RPMI7951 (cell line): ENCODE measurements at regions not wholly inside any gene's neighbourhood (a gene's known extent, or its start where the extent isn't known, plus 50 kb on each side); places are given as distances from the start of the nearest gene placed in this dataset.
"Not testable (repeated sequence)": the region's sequence is repeated elsewhere in the genome, so short reads cannot be mapped to it uniquely, and the experiment has no call there.

Experiments used
- DNase-seq: peaks from one replicate; pipeline ENCODE4 v3.0.0-alpha.2; 2012; ENCODE audit warnings: low read depth

- DNase-seq: peak; percentile 70
Observed at GRCh38 chr2:144780983-144781382, 261.1 kb upstream of the ZEB2 start.

- no peak for DNase-seq
Observed at GRCh38 chr2:144776766-144777165, 256.8 kb upstream of the ZEB2 start.

- DNase-seq: no peak
Observed at GRCh38 chr2:144774809-144775208, 254.9 kb upstream of the ZEB2 start.

GRCh38 chr2:144771348-144771747 lies 251.4 kb upstream of the ZEB2 start:
- DNase-seq: peak; percentile 11

- peak; percentile 49 for DNase-seq
Observed at GRCh38 chr2:144770616-144771230, 250.8 kb upstream of the ZEB2 start.

- not testable (repeated sequence) for DNase-seq
Observed at GRCh38 chr2:144760939-144761338, 241.0 kb upstream of the ZEB2 start.

GRCh38 chr2:144759746-144760145 lies 239.8 kb upstream of the ZEB2 start:
- DNase-seq: no peak

GRCh38 chr2:144758196-144758595 lies 238.3 kb upstream of the ZEB2 start:
- peak; percentile 35 for DNase-seq

GRCh38 chr2:144753416-144753815 lies 233.5 kb upstream of the ZEB2 start:
- DNase-seq: no peak

- DNase-seq: no peak
Observed at GRCh38 chr2:144751142-144751905, 231.4 kb upstream of the ZEB2 start.

GRCh38 chr2:144749188-144749587 lies 229.3 kb upstream of the ZEB2 start:
- no peak for DNase-seq

GRCh38 chr2:144748443-144748842 lies 228.5 kb upstream of the ZEB2 start:
- no peak for DNase-seq

- DNase-seq: no peak
Observed at GRCh38 chr2:144747571-144747970, 227.7 kb upstream of the ZEB2 start.

GRCh38 chr2:144745424-144745823 lies 225.5 kb upstream of the ZEB2 start:
- no peak for DNase-seq

GRCh38 chr2:144738749-144739148 lies 218.8 kb upstream of the ZEB2 start:
- DNase-seq: no peak

- DNase-seq: no peak
Observed at GRCh38 chr2:144730711-144731110, 210.8 kb upstream of the ZEB2 start.

- DNase-seq: not testable (repeated sequence)
Observed at GRCh38 chr2:144724460-144724859, 204.5 kb upstream of the ZEB2 start.

GRCh38 chr2:144718376-144718775 lies 198.5 kb upstream of the ZEB2 start:
- no peak for DNase-seq

- DNase-seq: no peak
Observed at GRCh38 chr2:144715992-144716391, 196.1 kb upstream of the ZEB2 start.

GRCh38 chr2:144713410-144713809 lies 193.5 kb upstream of the ZEB2 start:
- DNase-seq: no peak

GRCh38 chr2:144712550-144712940 lies 192.6 kb upstream of the ZEB2 start:
- no peak for DNase-seq

GRCh38 chr2:144711630-144712549 lies 192.0 kb upstream of the ZEB2 start:
- DNase-seq: peak; percentile 33
